ENCODE measurements at regions not wholly inside any gene's neighbourhood (a gene's known extent, or its start where the extent isn't known, plus 50 kb on each side); places are given as distances from the start of the nearest gene placed in this dataset.
A peak's percentile ranks its signal among the peaks of the same experiment; 100 is the strongest.

DNA sequence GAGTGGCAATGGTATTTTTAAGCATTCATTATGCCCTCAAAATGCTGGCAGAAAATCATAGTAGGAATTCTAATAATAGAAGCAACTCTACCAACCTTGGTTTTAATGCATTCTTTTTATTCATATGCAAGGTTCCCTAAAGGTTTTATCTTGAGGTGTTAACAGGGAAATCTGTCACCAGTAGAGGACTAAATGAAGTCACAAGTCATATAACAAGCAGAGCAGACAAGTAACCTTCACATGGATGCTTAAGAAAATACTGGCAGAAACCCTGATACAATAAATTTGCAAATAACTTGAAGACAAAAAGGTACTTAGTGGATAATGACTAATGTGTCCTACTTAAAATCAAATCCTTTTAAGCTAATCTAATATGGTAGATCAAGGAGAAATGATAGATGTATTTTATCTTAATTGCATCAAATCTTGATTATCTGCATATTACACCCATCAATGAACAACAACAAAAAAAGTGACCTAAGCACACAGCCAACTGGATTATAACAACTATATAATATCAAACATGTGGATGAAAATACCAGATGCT is 73.3 kb downstream of the RFC3 start:
- no peaks in the 10 kb centered on the region; the same call in 1 of the 2 replicates for H3K4me1 ChIP-seq
- peaks cover 5% of the 10 kb centered on the region for H3K9me3 ChIP-seq (replicated peaks)
- no peak overlapping the region for H3K4me3 ChIP-seq
- no peak overlapping the region for H3K27ac ChIP-seq
- peaks cover 6% of the 10 kb centered on the region; the same call in 1 of the 2 replicates for H3K36me3 ChIP-seq
- no peak for DNase-seq
- no peaks in the 10 kb centered on the region for H3K27me3 ChIP-seq

DNA sequence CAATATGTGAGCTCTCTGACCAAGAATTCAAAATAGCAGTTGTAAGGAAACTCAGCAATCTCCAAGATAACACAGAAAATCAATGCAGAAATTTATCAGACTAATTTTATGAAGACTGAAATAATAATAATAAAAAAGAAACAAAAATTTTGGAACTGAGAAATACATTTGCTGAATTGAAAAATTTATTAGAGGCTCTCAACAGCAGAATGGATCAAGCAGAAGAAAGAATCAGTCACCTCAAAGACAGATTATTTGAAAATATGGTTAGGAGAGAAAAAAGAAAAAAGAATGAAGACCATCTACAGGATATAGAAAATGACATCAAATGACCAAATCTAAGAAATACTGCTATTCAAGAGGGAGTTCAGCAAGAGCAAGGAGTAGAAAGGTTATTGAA is 75.6 kb downstream of the RFC3 start:
- no peak for DNase-seq
- H3K27me3 ChIP-seq, result no peaks in the 10 kb centered on the region
- H3K4me3 ChIP-seq, result no peak overlapping the region
- no peak overlapping the region for H3K27ac ChIP-seq
- no peaks in the 10 kb centered on the region for H3K4me1 ChIP-seq
- H3K36me3 ChIP-seq, result peaks cover 6% of the 10 kb centered on the region; the same call in 1 of the 2 replicates
- peaks cover 5% of the 10 kb centered on the region for H3K9me3 ChIP-seq (replicated peaks)

DNA sequence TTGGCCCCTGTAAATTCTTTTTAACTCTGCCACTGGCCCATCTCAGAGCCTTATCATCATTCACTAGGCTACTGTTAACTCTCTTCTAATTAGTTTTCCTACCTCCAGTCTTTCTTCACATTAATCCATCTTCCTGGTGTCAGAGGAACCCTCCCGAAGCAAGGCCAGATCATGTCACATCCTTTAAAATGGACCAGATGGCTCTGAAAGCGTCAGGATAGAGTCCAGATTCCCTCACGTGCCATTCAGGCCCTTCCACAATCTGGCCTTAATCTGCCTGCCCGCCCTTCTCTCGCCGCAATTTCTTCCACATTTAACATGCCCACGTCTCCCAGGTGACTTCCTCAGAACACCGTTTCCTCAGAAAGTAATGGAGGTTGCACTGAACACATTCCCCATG is 86.5 kb downstream of the RFC3 start:
- no peaks in the 10 kb centered on the region for H3K36me3 ChIP-seq
- no peaks in the 10 kb centered on the region for H3K4me1 ChIP-seq
- DNase-seq, result no peak
- H3K27me3 ChIP-seq, result no peaks in the 10 kb centered on the region
- H3K4me3 ChIP-seq, result no peak overlapping the region
- peaks cover 2% of the 10 kb centered on the region for H3K9me3 ChIP-seq (replicated peaks)
- no peak overlapping the region for H3K27ac ChIP-seq

DNA sequence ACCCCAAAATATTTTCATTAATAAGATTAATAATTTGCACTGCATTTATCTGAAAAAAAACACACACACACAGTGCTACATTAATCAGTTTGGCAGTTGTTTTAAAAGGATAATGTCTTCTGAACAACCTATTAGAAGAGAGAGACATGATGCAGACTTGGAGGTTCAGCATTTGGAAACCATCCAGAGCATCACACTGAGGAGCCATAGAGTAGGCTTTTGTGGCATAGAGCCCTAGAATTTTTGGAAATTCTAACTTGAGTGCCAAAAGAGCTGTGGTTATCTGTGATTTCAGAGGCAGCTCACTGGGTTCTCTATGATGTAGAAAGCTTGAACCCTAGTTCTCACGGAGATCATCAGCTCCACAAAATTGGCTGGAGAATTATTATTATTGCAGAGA is 90.2 kb downstream of the RFC3 start:
- H3K27ac ChIP-seq, result no peak overlapping the region

DNA sequence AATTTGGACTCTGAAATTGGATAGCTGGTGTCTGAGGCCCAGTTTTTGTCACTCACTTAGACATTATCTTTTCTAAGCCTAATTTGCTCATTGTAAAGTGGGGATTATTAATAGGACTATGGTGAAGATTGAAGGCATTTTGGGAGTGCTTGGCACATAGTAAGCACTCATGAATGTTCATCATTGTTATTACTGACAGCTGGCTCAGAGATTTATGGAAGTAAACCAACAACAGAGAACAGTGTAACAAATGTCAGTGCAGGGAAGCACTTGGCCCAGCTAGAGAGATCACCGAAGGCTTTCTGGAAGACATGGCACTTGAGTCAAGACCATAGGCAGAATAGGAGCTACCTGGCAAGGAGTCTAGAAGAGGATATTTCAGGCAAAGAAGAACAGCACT is 92.3 kb downstream of the RFC3 start:
- Histone ChIP-seq H3K4me1 (no peaks in the 10 kb centered on the region), H3K27ac (no peak overlapping the region), H3K4me3 (no peak overlapping the region), H3K36me3 (no peaks in the 10 kb centered on the region), H3K27me3 (no peaks in the 10 kb centered on the region), H3K9me3 (replicated peaks) (no peaks in the 10 kb centered on the region; the same call in 1 of the 2 replicates)
- DNase-seq, result no peak

More for the DNA sequence above, 90.2 kb downstream of the RFC3 start:
- no peak for DNase-seq
- Histone ChIP-seq H3K4me1 (no peaks in the 10 kb centered on the region), H3K9me3 (replicated peaks) (no peaks in the 10 kb centered on the region; the same call in 1 of the 2 replicates), H3K4me3 (no peak overlapping the region), H3K27me3 (no peaks in the 10 kb centered on the region), H3K36me3 (no peaks in the 10 kb centered on the region)

DNA sequence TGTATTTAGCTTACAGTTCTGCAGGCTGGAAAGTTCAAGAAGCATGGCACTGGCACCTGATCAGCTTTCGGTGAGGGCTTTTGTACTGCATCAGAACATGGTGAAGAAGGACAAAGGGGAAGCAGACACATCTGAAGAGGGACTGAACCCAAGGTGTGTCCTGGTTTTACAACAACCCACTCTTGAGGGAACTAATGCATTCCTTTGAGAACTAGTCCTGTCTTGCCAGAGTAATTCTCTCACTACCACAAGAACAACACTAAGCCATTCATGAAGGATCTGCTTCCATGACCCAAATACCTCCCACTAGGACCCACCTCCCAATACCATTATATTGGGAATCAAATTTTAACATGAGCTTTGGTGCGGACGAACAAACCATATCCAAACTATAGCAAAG is 93.6 kb downstream of the RFC3 start:
- no peak overlapping the region for H3K27ac ChIP-seq
- DNase-seq, result no peak
- no peaks in the 10 kb centered on the region for H3K9me3 ChIP-seq (replicated peaks)
- no peaks in the 10 kb centered on the region for H3K36me3 ChIP-seq
- no peaks in the 10 kb centered on the region for H3K4me1 ChIP-seq
- H3K27me3 ChIP-seq, result no peaks in the 10 kb centered on the region
- H3K4me3 ChIP-seq, result no peak overlapping the region

DNA sequence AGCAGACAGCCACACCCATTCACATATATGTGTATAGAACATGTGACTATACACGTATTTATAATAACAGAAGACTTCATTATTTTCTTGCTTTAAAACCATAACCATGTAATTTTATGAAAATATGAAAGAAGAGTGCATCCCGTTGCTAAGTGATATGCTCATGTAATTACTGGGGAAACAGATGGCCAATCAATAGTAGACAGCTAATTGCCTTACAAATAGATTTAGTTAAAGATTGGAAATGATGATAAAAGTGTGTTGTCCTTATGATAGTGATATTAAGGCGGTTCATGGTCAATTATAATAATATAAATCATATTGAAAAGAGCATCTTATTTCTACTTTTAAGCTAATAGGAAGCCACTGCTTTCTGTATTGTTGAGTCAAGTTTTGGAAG is 95.9 kb downstream of the RFC3 start:
- no peaks in the 10 kb centered on the region for H3K9me3 ChIP-seq (replicated peaks)
- H3K4me1 ChIP-seq, result no peaks in the 10 kb centered on the region
- H3K36me3 ChIP-seq, result no peaks in the 10 kb centered on the region
- no peaks in the 10 kb centered on the region for H3K27me3 ChIP-seq
- no peak overlapping the region for H3K27ac ChIP-seq
- no peak overlapping the region for H3K4me3 ChIP-seq
- no peak for DNase-seq

DNA sequence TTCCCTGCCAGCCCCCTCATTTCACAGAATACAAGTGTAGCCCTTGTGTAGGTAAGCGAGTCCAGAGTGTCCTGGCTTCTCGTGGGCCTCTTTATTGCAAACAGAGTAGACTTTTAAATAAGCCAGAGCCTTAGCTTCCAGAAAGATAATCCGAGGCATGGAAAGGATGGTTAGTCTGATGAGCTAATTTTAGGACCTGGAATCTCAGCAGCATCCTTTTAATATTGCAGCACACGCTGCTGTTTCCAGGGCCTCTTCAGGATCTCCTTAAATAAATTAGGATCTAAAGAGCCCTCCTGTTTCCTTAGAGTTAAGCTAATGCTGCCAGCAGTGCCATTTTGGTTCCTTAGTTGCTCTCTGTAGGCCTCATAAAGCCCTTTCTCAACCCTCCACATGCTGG is 99.2 kb downstream of the RFC3 start:
- Histone ChIP-seq H3K4me1 (no peaks in the 10 kb centered on the region), H3K36me3 (no peaks in the 10 kb centered on the region), H3K27me3 (no peaks in the 10 kb centered on the region), H3K27ac (no peak overlapping the region), H3K4me3 (no peak overlapping the region), H3K9me3 (replicated peaks) (no peaks in the 10 kb centered on the region)
- no peak for DNase-seq

DNA sequence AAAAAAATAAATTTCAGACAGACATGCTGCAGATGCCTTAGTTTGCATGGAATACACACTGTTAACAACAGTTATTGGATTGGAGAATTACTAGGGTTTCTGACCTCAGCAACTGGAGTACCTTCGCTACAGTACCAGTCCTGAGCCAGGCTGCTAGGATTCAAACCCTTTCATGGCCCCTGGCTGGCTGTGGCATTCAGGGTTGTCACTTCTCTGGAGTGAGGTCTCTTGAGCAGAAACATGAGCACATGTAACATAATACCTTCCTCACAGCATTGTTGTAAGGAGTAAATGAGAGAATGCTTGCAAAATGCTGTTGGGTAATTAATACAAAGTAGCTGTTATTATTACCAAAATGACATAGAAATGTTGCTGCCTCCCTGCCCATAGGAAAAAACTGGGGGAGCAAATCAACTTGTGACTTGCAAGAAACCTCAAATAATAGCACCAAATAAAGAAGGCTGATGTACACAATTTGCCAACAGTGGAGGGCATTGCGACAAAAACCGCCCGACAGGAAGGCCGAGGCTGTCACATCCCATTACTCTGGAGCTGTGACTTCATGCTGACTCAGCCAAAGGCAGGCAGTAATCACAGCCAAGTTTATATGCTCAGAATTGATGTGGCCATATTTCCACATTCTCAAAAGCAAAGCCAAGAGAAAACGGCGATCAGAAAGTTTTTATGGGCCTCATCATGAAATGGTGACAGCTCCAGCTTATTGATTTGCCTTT is 100.4 kb downstream of the RFC3 start:
- Histone ChIP-seq H3K9me3 (replicated peaks) (no peaks in the 10 kb centered on the region), H3K4me1 (no peaks in the 10 kb centered on the region), H3K27me3 (no peaks in the 10 kb centered on the region), H3K36me3 (no peaks in the 10 kb centered on the region), H3K4me3 (no peak overlapping the region), H3K27ac (no peak overlapping the region)
- no peak for DNase-seq

DNA sequence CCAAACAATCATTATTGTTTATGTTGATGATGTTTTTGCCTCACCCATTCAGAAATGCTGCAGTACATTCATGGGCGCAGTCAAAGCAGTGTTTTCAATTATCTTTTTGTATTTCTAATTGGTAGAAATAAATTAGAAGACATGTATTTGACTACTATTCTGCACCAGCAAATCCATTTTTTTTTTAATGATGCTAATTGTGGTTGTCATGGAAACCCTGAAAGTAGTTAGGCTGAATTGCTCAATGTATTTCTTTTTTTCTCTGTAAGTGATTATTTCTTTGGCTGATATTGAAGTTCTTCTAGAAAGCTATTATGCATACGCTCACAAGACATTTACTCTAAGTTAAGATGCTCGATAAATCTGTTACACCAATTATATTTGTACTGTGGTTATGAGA is 101.2 kb downstream of the RFC3 start:
- Histone ChIP-seq H3K4me1 (no peaks in the 10 kb centered on the region), H3K4me3 (no peak overlapping the region), H3K36me3 (no peaks in the 10 kb centered on the region), H3K27ac (no peak overlapping the region), H3K9me3 (replicated peaks) (no peaks in the 10 kb centered on the region), H3K27me3 (no peaks in the 10 kb centered on the region)
- DNase-seq, result no peak

DNA sequence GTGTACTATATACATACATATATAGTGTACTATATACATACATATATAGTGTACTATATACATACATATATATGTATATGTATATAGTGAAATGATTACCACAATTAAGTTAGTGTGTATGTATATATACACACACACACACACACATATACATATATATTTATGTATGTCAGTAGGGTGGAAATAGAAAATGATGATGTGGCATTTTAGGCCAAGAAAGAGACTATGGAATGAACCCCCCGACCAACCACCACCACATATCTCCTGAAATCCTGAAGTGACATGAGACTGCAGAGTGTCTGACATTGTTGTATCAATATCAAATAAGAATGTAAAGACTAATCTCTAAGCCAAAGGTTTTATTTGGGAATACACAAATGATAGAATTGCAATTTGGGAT is 107.6 kb downstream of the RFC3 start:
- no peak overlapping the region for H3K4me3 ChIP-seq
- H3K27me3 ChIP-seq, result no peaks in the 10 kb centered on the region
- no peaks in the 10 kb centered on the region for H3K9me3 ChIP-seq (replicated peaks)
- no peaks in the 10 kb centered on the region for H3K4me1 ChIP-seq
- H3K27ac ChIP-seq, result no peak overlapping the region
- no peaks in the 10 kb centered on the region for H3K36me3 ChIP-seq
- no peak for DNase-seq

DNA sequence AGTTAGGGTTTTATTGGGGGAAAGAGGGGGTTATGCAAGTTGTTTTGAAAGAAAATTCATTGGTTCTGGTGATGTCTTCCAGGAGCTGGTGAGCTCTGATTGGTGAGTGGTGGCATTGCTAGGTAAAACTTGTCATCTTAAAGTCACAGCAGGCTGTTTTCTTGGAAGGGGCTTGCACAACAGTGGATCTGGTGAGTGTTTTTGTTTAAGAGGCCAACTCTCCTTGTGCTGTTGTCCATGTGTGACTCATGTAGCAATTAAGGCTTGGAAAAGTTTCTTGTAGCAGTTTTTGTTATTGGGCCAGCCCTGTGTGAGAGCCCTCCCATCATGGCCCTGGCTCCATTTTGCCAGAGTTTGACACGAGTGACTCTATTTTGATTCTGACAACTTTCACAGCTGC is 109.4 kb downstream of the RFC3 start:
- H3K9me3 ChIP-seq (replicated peaks), result no peaks in the 10 kb centered on the region
- H3K36me3 ChIP-seq, result no peaks in the 10 kb centered on the region
- peak in 1 of 2 experiments; percentile 14 for DNase-seq
- no peaks in the 10 kb centered on the region for H3K27me3 ChIP-seq
- H3K4me3 ChIP-seq, result no peak overlapping the region
- H3K4me1 ChIP-seq, result no peaks in the 10 kb centered on the region
- no peak overlapping the region for H3K27ac ChIP-seq

DNA sequence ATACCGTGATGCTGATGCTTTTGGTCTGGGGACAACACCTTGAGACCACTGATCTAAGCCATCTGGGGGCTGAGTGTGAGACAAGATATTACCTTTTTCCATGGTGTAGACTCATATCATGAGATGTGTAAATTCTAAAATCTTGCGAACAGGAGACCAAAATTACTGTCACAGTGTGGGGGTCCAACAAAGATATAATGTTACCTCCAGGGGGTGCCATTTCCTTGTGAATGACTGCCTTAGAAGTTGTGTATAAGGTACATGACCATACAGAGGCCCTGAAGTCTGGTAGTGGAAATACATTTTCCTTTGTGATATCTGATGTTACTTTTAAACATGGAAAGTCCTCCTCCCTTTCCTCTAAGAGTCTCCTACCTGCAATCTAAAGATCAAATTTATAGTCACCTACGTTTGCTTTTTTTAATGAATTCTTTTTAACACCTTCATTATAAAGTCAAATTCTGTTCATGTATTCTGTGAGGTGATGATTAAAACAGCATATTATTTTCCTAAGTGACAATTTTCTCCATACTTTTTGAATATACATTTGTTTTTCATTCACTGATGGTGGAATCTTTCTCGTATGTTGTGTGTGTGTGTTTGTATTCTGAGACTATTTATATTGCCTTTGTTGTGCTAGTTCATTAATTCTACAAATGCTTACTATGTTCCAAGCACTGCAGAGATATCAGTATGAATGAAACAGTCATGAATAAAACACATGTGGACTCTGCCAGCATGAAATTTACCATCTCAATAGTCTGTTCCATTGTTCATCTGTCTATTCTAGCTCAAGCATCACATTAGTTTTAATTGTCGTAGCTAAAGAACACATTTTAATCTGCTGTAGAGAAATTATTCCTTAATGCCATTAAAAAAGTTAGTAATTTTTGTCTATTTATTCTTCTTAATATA is 113.7 kb downstream of the RFC3 start:
- no peaks in the 10 kb centered on the region for H3K36me3 ChIP-seq
- no peak overlapping the region for H3K4me3 ChIP-seq
- no peaks in the 10 kb centered on the region for H3K9me3 ChIP-seq (replicated peaks)
- peaks cover 10% of the 10 kb centered on the region; the same call in 1 of the 2 replicates for H3K4me1 ChIP-seq
- no peaks in the 10 kb centered on the region for H3K27me3 ChIP-seq
- DNase-seq, result peak; percentile 44 to 88
- no peak overlapping the region for H3K27ac ChIP-seq

DNA sequence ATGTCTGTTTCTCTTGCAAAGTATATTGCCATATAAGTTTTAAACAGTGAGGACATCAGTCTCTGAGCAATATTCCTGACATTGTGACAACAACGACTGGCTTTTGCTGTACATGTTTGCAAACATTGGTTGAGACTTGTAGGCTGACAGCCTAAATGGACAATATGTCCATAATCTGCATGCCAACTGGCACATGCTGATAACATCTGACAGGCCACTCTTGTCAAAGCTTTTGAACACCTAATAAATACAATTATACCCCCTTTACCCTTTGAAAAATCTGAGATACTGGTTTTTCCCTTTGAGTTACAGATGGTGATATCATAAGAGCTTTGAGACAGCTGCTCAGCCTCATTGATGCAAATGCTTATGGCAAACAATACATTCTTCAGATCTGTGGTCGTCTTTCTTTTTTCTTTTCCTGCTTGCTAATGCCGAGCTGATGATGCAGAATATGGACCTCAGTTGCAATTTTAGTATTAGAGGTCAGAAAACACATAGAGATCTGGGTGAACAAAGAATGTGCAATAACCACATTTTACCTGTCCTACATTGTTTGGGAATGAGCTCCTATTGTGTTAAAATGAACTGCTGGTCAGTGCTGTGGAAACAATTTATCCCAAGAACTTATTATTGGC is 114.9 kb downstream of the RFC3 start:
- Histone ChIP-seq H3K4me3 (no peak overlapping the region), H3K36me3 (no peaks in the 10 kb centered on the region), H3K4me1 (peaks cover 10% of the 10 kb centered on the region; the same call in 1 of the 2 replicates), H3K27me3 (no peaks in the 10 kb centered on the region), H3K9me3 (replicated peaks) (no peaks in the 10 kb centered on the region), H3K27ac (no peak overlapping the region)
- peak; percentile 27 to 49 for DNase-seq

DNA sequence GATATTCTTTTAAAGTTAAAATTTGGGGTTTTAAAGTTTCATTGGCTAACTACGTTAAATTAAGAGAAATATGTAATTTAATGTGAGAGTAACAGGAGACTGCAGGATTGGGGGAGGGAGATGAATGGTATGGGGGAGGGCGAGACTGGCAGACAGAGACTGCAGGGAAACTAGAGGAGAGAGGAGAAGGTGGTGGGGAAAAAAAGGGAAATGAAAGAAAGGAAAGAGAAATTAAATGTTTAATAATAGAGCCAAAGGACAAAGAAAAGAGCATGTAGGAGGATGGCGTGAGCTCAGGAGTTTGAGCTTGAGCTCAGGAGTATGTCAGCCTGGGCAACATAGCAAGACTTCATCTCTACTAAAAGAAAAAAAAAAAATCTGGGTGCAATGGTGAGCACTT is 115.9 kb downstream of the RFC3 start:
- H3K27me3 ChIP-seq, result no peaks in the 10 kb centered on the region
- H3K9me3 ChIP-seq (replicated peaks), result no peaks in the 10 kb centered on the region
- H3K4me1 ChIP-seq, result peaks cover 10% of the 10 kb centered on the region; the same call in 1 of the 2 replicates
- H3K4me3 ChIP-seq, result no peak overlapping the region
- no peak overlapping the region for H3K27ac ChIP-seq
- no peak for DNase-seq
- H3K36me3 ChIP-seq, result no peaks in the 10 kb centered on the region

Data from SJCRH30 (cell line).